ENCODE measurements at regions not wholly inside any gene's neighbourhood (a gene's known extent, or its start where the extent isn't known, plus 50 kb on each side); places are given as distances from the start of the nearest gene placed in this dataset.
"Not testable (repeated sequence)": the region's sequence is repeated elsewhere in the genome, so short reads cannot be mapped to it uniquely, and the experiment has no call there.

DNA sequence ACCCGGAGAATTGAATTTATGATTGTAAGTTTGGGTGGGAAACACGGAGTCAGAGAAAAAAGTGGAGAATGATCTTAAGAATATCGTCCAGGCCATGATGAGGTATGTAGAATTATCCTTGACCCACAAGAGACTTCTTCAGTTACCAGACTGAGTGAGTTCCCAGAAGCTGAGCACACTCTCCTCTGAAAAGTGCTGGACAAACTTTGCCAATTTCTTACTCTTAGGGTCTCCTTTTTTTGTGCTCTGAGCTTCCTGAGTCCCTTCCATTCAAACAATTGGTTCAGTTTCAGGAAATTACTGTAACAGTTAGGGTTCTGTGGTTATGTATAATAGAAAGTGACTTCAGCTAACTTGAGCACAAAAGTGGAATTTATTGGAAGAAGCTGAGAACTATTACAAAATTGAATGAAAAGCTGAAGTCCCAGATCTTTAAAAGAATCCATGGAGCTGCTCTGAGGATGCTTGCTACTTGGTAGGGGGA, 50.6 kb upstream of the EHBP1 start:
- DNase-seq = no peak

DNA sequence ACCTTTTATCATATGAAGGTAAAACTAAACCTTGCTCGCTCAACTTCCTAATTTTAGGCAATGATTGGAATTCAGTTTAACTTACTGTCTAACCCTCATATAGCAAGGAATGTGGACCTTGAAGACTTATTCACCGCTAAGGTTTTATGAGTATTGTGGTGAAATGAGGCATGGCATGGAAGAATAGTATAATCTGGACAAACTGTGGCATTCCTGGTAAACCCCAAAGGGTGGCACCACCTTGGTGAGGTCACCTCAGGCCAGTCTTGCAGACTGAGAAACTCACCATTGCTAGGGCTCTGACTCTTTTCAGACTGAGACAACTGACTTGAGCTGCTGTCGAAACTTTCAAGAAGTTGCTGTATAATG, 51.1 kb upstream of the EHBP1 start:
- DNase-seq = peak; percentile 67

DNA sequence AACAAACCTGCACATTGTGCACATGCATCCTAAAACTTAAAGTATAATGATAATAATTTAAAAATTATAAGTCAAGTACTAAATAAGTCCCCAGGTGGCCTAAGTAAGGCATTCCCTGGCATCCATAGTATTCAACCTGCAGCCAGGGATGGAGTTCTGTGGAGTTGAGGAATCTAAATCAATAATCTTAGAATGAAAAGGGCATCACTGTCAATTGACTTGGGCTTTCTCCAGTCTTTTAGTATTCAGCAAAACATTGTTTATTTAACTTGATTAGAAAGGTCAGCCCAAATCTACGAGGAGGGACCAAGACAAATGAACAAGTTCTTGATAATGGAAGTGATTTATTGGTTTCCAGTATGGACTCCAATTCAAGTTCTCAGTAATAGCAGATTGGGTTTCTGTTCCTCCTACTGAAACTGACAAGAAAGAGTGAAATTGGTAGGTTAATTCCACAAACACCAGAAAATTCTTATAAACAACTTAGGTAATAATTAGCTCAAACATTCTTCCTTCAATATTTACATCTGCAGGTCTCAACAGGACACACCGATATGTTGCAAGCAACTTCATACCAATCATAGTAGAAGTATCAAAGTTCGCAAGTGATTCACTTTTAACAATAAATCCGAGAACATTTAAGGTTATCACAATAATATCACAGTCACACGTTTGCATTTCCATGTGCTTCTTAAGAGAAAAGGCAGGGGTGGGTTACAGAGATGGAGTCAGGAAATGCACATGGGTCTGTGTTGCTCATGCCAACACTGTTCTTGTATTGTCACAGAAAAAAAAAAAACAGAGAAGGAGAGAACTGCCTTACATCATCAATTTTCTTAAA, 51.7 kb upstream of the EHBP1 start:
- peak; percentile 20 for DNase-seq

DNA sequence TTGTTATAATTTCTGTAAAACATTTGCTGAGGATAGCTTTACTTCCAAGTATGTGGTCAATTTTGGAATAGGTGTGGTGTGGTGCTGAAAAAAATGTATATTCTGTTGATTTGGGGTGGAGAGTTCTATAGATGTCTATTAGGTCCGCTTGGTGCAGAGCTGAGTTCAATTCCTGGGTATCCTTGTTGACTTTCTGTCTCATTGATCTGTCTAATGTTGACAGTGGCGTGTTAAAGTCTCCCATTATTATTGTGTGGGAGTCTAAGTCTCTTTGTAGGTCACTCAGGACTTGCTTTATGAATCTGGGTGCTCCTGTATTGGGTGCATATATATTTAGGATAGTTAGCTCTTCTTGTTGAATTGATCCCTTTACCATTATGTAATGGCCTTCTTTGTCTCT, 56.4 kb upstream of the EHBP1 start:
- not testable (repeated sequence) for DNase-seq

DNA sequence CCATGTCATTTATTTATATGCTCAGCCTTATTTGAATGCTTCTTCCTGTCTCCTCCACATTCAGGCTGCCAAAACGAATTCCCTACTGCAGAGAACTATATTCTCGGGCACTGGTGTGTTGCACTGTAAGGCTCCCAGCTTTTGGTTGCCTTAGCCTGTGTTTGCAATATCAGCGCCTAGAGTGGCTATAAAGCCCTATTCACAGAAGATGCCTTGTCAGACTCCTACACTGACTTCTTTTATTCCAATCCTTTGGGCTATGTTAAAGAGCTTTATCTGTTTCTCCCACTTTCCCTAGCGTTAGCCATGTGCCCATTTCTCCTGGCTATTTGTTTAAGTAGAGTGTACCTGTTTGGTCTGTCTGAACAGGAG, 62.4 kb upstream of the EHBP1 start:
- no peak for DNase-seq

DNA sequence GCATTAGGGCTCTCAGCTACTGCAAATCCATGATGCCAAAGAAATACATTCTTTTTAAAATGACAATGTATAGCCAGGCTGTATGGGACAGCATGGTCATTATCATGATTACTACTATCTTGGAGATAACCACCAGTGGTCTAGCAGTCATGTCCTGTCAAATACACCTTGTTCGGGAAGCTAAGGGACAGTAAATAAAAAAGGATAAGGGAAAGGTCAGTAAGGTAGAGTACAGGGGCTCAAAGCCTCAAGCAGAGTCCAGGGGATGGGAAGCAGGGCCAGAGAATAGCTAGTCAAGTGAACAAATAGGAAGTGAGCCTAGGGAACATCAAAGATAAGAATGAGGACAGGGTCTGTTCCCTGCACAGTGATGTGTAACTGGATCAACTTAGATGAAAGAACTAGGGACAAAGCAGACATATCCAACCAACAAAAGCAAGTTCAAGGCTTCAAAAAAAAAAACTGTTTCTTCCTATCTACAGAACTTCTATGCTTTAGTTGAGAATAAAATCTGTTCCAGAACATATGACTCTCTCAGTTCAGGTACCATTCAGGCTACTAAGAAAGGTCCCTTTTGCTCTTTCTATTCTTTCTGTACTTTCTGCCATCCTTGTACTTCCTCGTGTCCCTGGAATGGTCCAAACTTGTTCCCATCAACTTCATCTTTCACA, 62.9 kb upstream of the EHBP1 start:
- DNase-seq = no peak

DNA sequence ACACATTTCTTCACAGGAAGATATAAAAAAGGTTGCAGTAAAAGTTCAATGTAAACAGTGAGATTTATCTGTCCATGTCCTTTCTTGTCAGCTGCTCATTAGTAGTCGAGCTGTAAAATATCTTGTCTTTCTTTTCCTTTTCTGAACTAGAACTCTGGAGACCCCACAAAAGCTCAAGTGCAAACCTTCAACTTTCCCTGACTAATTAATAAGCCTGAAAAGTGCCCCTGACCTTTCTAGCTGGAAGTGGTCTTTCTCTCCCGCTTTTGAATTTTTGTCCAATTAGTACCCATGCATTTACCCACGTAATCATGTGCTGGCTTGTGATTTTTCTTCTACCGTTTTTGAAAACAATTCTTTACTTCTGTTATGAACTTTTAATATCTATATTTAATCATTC, 63.6 kb upstream of the EHBP1 start:
- no peak for DNase-seq

DNA sequence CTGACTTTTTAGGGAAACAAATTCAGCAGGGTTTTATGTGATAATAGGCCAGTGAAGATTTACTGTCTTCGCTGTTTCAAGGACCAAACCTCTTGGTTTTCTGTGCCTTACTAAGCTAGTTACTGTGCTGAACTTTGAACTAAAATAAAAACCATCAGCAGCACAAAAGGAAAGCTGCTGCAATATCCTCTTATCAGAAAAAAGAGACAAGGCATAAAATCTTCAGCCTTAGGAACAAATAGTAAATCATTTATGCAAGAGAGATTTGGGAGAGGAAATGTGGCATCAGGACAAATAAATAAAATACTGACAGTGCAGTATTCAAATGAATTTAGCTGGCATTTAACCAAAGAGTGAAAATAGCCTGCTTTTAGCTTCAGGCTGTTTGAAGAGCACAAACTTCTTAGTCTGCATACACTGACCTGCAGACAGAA, 64.1 kb upstream of the EHBP1 start:
- peak; percentile 22 for DNase-seq

DNA sequence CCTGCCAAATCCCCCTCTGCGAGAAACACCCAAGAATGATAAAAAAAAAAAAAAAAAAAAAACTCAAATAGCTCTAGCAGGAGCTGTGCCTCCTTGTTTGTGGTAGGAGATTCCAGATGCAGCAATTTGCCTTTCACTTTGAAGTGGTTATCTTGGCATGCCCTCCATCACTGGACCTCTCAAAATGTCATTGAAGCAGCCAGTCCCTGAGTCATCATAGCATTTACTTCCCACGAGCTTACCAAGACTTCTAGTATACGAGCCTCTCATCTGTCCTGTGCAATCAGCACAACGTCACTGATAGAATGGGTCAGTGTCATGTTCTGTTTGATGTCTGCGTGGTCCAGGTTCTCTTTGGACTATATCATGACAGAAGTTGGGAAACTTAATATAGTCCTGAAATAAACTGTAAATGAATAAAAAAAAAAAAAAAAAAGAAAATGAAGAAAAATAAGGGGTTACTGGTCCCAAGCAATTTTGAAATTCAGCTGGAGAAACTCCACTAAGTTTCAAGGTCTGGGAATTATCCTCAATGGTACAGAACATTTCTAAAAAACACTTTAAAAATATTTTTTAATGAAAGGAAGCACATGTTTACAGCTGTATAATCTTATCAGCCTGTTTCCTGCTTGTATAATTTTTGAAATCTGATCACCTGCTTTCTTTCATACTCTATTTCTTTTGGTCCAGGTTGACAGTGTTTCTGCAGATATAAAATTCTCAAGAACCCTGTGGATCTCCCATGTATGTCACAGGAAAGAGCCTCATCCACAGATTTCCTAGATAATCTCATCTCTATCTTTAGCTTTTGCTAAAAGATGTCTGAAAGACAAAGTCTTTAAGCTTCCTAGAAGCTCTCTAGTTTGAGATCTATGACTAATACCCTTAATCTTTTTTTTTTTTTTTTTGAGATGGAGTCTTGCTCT, 74.1 kb upstream of the EHBP1 start:
- DNase-seq = no peak

DNA sequence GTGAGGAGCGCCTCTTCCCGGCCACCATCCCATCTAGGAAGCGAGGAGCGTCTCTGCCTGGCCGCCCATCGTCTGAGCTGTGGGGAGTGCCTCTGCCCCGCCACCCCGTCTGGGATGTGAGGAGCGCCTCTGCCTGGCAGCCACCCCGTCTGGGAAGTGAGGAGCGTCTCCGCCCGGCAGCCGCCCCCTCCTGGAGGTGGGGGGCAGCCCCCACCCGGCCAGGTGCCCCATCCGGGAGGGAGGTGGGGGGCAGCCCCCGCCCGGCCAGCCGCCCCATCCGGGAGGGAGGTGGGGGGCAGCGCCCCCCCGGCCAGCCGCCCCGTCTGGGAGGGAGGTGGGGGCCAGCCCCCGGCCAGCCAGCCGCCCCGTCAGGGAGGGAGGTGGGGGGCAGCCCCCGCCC, 75.3 kb upstream of the EHBP1 start:
- not testable (repeated sequence) for DNase-seq

DNA sequence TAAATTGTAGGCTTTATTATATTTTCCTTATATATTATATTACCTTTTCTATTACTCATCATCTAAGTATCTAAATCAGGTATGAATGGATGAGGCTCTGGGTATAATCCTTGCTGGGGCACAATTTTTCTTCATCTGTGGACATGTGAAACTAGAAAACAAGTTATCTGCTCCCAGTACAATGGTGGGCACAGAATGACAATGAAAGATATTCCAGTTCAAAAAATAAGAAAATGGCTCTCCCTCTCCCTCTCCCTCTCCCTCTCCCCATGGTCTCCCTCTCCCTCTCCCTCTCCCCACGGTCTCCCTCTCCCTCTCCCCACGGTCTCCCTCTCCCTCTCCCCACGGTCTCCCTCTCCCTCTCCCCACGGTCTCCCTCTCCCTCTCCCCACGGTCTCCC, 76.2 kb upstream of the EHBP1 start:
- DNase-seq = not testable (repeated sequence)

DNA sequence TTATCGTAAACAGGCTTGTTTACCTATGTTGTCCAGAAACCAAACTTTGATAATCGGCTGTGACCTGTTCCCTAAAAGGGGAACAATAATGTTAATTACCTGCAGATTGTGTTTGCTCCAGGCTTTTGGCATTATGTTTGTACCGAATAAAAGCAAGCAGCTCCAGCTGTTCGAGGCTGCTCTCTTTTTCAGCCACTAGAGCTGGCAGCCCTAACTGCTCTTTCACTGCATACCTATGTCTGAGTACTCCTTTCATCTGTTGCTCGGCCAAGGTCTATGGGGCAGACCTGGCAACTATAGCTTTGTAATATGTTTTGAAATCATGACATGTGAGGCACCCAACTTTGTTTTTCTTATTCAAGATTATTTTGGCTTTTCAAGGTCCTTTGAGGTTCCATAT, 77.8 kb upstream of the EHBP1 start:
- DNase-seq = no peak

DNA sequence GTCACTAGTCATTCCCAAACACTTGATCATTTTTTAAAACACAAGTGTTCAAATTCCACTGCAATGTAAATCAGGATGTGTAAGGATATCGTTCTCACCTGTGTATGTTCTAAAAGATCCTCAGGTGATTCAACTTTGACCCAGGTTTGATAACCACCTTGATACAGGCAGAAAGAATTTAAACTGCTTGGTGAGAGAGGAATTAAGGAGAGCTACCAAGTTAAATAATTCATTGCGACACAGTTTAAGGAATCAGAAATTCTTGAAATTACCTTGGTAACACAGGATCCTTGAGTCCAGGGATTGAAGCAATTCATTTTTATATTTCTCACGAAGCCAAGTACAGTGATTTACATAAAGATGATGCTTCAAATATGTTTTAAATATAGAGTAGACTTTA, 80.7 kb upstream of the EHBP1 start:
- DNase-seq = no peak

DNA sequence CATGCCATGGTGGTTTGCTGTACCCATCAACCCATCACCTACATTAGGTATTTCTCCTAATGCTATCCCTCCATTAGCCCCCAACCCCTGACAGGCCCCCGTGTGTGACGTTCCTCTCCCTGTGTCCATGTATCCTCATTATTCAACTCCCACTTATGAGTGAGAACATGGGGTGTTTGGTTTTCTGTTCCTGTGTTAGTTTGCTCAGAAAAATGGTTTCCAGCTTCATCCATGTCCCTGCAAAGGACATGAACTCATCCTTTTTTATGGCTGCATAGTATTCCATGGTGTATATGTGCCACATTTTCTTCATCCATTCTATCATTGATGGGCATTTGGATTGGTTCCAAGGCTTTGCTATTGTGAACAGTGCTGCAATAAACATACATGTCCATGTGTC, 89.0 kb upstream of the EHBP1 start:
- not testable (repeated sequence) for DNase-seq

DNA sequence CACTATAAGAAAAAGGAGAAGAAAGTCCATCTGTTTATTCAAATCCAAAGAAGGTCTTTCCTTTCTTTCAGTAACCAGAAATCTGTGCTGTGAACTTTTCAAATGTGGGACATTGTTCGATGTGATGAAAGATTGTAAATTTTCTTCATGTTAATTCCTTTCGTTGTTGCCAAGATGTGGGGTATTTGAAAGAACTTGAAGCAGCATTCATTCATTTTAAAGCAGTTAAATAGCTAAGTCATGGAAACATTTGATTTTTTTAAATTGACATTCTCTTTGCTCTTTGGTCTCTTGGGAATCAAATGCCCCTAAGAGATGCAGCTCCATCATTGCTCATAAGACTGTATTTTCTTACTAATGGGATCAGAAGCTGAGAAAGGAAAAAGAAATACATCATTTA, 93.7 kb upstream of the EHBP1 start:
- no peak for DNase-seq

DNA sequence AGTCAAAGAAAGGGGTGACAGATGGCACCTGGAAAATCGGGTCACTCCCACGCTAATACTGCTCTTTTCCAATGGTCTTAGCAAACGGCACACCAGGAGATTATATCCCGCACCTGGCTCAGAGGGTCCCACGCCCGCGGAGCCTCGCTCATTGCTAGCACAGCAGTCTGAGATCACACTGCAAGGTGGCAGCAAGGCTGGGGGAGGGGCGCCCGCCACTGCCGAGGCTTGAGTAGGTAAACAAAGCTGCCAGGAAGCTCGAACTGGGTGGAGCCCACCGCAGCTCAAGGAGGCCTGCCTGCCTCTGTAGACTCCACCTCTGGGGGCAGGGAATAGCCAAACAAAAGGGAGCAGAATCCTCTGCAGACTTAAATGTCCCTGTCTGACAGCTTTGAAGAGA, 99.5 kb upstream of the TMEM17 start:
- DNase-seq = not testable (repeated sequence)

DNA sequence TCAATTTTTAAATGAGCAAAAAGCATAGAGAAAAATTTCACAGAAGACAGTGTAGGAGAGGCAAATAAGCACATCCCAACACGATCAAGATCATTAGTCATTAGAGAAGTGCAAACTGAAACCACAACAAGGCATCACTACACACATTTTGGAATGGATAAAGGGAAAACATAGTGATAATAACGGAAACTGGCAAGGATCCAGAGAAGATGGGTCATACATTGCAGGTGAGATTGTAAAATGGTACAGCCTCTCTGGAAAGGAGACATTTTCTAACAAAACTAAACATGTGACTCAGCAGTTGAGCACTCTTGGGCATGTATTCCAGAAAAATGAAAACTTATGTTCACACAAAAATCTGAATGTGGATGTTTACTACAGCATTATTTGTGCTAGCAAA, 98.3 kb upstream of the TMEM17 start:
- no peak for DNase-seq

DNA sequence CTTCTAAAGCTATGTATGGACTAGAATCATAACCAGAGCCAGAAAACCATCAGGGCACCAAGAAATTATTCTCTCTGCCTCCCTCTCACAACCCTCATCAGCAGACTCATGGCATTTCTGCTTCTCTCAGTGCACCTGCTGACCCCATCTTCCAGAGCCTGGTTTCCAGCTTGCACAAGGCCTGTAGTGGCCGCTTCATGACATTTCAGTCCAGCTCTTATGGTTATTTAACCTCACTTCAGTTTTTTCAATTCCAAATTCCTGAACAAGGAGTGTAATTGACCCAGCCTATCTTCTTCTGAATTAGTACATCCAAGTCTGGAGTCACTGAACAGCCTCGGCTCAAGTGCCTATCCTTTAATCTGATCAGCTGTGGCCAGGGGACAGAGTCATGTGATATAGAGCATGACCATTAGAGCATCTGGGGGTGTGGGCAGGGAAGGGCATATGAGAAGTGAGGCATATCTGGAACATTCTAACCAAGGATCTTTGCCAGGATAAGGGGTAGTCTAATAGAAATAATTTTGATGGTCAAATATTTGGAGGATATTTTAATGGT, 97.2 kb upstream of the TMEM17 start:
- no peak for DNase-seq

DNA sequence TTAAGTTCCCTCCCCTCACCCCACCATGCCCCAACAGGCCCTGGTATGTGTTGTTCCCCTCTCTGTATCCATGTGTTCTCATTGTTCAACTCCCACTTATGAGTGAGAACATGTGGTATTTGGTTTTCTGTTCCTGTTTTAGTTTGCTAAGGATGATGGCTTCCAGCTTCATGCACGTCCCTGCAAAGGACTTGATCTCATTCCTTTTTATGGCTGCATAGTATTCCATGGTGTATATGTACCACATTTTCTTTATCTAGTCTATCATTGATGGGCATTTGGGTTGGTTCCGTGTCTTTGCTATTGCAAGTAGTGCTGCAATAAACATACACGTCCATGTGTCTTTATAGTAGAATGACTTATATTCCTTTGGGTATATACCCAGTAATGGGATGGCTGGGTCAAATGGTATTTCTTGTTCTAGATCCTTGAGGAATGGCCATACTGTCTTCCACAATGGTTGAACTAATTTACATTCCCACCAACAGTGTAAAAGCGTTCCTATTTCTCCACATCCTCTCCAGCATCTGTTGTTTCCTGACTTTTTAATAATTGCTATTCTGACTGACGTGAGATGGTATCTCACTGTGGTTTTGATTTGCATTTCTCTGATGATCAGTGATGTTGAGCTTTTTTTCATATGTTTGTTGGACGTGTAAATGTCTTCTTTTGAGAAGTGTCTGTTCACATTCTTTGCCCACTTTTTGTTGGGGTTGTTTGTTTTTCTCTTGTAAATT, 93.8 kb upstream of the TMEM17 start:
- not testable (repeated sequence) for DNase-seq

DNA sequence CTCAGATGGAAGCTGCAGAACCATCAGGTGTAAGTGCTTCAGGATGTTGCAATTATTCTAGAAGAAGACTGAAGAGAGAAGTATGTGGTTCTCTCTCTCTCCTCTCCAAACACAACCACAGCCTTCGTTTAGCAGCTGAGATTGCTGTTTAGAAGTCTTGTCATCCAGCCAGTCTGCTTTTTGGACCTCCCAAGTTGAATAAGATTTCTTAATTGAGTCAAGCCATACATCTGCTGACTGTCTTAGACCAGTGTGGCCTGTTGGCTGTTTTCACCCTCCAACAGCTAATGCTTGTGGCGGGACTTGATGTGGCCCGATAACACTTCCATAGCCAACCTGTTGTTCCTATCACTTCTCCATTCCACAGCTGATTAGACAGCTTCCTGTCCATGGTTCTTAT, 91.3 kb upstream of the TMEM17 start:
- peak; percentile 36 for DNase-seq

DNA sequence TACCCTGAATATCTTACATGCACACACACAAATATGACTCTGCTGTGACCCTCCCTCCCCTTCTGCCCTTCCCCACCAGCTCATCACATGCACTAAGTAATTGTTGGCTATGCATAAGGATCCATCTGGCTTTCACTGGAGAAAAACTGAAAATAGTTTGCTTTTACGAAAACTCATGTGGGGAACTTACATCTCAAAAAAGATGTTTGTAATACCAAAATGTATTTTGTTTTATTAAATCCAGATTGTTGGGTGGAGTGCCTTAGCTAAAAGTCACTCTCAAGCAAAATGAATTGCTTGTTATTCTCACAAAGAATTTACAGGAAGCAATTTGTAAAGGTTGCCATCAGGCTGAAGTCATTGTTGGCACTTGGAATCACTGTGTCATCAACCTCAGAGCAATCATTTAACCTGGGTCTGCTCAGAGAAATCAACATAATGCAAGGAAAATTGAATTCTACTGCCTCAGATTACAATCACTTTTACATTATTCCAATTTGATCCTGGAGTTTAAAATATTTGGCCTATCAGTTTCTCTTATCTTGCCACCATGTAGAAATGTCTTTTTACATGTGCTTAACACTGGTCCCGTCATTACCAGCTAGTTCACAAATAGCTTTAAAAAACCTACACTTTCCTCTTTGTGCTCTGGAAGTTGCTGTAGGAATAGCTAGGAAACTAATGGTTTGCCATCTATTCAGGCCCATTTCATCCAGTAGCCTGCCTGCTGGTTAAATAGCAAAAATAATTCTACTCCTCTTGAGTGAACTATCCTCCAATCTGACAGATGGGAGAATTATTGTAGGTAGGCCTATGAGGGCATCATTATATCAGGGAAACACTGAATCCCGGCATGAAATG, 90.3 kb upstream of the TMEM17 start:
- peak; percentile 74 for DNase-seq
